ENCODE measurements at regions not wholly inside any gene's neighbourhood (a gene's known extent, or its start where the extent isn't known, plus 50 kb on each side); places are given as distances from the start of the nearest gene placed in this dataset.

DNA sequence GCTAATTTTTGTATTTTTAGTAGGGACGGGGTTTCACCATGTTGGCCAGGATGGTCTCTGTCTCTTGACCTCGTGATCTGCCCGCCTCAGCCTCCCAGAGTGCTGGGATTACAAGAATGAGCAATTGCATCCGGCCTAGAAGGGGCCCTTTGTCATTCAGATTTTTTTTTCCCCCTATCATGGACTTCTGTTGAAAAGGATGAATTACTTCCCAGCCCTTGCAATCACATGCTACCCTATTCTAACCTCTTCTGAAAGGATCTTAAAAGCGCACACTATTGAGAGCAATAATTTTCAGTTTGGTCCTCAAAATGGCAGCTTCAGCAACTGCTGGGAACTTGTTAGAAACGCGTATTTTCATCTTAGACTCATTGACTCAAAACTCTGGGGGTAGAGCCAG lies 575.6 kb upstream of the KIRREL3 start:
- ChIA-PET POLR2A (interaction anchor here (0.7 kb wide), 1 partner anchor 81 kb away, joined by 8 read pairs; no protein-coding TSS in a partner anchor), CTCF (no interaction called here)
- TF ChIP-seq NR1H2 (CRISPR knock-in tag; IDR thresholded peaks at IDR 0.05) (no peak), MXD4 (CRISPR knock-in tag; IDR thresholded peaks at IDR 0.05; ENCODE audit: borderline replicate concordance) (no peak), NFATC4 (CRISPR knock-in tag; IDR thresholded peaks at IDR 0.05) (no peak), E2F5 (CRISPR knock-in tag; IDR thresholded peaks at IDR 0.05) (no peak), TP53 (CRISPR knock-in tag; IDR thresholded peaks at IDR 0.05) (no peak), KAT7 (CRISPR knock-in tag; IDR thresholded peaks at IDR 0.05; ENCODE audit: borderline replicate concordance) (no peak), MAX (CRISPR knock-in tag; IDR thresholded peaks at IDR 0.05) (no peak), CDX4 (CRISPR knock-in tag; IDR thresholded peaks at IDR 0.05; ENCODE audit: borderline replicate concordance) (no peak), SP1 (CRISPR knock-in tag; conservative IDR thresholded peaks at IDR 0.05) (no peak), MYBL2 (CRISPR knock-in tag; IDR thresholded peaks at IDR 0.05) (no peak), E2F1 (CRISPR knock-in tag; IDR thresholded peaks at IDR 0.05) (no peak), NFYB (CRISPR knock-in tag; conservative IDR thresholded peaks at IDR 0.05; ENCODE audit: low read depth) (no peak), GRHL2 (CRISPR knock-in tag; IDR thresholded peaks at IDR 0.05; ENCODE audit: insufficient replicate concordance, severe bottlenecking) (no peak), ZNF671 (CRISPR knock-in tag; IDR thresholded peaks at IDR 0.05) (no peak), FOXK1 (CRISPR knock-in tag; IDR thresholded peaks at IDR 0.05) (no peak)
- TF ChIP-seq, protein P1, sequence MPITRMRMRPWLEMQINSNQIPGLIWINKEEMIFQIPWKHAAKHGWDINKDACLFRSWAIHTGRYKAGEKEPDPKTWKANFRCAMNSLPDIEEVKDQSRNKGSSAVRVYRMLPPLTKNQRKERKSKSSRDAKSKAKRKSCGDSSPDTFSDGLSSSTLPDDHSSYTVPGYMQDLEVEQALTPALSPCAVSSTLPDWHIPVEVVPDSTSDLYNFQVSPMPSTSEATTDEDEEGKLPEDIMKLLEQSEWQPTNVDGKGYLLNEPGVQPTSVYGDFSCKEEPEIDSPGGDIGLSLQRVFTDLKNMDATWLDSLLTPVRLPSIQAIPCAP (CRISPR knock-in tag; IDR thresholded peaks at IDR 0.05): no peak
- TF ChIP-seq, protein P2, sequence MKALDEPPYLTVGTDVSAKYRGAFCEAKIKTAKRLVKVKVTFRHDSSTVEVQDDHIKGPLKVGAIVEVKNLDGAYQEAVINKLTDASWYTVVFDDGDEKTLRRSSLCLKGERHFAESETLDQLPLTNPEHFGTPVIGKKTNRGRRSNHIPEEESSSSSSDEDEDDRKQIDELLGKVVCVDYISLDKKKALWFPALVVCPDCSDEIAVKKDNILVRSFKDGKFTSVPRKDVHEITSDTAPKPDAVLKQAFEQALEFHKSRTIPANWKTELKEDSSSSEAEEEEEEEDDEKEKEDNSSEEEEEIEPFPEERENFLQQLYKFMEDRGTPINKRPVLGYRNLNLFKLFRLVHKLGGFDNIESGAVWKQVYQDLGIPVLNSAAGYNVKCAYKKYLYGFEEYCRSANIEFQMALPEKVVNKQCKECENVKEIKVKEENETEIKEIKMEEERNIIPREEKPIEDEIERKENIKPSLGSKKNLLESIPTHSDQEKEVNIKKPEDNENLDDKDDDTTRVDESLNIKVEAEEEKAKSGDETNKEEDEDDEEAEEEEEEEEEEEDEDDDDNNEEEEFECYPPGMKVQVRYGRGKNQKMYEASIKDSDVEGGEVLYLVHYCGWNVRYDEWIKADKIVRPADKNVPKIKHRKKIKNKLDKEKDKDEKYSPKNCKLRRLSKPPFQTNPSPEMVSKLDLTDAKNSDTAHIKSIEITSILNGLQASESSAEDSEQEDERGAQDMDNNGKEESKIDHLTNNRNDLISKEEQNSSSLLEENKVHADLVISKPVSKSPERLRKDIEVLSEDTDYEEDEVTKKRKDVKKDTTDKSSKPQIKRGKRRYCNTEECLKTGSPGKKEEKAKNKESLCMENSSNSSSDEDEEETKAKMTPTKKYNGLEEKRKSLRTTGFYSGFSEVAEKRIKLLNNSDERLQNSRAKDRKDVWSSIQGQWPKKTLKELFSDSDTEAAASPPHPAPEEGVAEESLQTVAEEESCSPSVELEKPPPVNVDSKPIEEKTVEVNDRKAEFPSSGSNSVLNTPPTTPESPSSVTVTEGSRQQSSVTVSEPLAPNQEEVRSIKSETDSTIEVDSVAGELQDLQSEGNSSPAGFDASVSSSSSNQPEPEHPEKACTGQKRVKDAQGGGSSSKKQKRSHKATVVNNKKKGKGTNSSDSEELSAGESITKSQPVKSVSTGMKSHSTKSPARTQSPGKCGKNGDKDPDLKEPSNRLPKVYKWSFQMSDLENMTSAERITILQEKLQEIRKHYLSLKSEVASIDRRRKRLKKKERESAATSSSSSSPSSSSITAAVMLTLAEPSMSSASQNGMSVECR (CRISPR knock-in tag; IDR thresholded peaks at IDR 0.05; ENCODE audit: borderline replicate concordance): no peak
- TF ChIP-seq, protein P3, sequence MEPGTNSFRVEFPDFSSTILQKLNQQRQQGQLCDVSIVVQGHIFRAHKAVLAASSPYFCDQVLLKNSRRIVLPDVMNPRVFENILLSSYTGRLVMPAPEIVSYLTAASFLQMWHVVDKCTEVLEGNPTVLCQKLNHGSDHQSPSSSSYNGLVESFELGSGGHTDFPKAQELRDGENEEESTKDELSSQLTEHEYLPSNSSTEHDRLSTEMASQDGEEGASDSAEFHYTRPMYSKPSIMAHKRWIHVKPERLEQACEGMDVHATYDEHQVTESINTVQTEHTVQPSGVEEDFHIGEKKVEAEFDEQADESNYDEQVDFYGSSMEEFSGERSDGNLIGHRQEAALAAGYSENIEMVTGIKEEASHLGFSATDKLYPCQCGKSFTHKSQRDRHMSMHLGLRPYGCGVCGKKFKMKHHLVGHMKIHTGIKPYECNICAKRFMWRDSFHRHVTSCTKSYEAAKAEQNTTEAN (CRISPR knock-in tag; IDR thresholded peaks at IDR 0.05): no peak
- TF ChIP-seq, protein P4, sequence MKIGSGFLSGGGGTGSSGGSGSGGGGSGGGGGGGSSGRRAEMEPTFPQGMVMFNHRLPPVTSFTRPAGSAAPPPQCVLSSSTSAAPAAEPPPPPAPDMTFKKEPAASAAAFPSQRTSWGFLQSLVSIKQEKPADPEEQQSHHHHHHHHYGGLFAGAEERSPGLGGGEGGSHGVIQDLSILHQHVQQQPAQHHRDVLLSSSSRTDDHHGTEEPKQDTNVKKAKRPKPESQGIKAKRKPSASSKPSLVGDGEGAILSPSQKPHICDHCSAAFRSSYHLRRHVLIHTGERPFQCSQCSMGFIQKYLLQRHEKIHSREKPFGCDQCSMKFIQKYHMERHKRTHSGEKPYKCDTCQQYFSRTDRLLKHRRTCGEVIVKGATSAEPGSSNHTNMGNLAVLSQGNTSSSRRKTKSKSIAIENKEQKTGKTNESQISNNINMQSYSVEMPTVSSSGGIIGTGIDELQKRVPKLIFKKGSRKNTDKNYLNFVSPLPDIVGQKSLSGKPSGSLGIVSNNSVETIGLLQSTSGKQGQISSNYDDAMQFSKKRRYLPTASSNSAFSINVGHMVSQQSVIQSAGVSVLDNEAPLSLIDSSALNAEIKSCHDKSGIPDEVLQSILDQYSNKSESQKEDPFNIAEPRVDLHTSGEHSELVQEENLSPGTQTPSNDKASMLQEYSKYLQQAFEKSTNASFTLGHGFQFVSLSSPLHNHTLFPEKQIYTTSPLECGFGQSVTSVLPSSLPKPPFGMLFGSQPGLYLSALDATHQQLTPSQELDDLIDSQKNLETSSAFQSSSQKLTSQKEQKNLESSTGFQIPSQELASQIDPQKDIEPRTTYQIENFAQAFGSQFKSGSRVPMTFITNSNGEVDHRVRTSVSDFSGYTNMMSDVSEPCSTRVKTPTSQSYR (CRISPR knock-in tag; IDR thresholded peaks at IDR 0.05): no peak
- TF ChIP-seq, protein P5, sequence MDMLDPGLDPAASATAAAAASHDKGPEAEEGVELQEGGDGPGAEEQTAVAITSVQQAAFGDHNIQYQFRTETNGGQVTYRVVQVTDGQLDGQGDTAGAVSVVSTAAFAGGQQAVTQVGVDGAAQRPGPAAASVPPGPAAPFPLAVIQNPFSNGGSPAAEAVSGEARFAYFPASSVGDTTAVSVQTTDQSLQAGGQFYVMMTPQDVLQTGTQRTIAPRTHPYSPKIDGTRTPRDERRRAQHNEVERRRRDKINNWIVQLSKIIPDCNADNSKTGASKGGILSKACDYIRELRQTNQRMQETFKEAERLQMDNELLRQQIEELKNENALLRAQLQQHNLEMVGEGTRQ (CRISPR knock-in tag; IDR thresholded peaks at IDR 0.05): no peak
- Mint-ChIP-seq H3K4me1 (peaks cover 26% of the 10 kb centered on the region), H3K27ac (no peak overlapping the region), H3K4me3 (no peak overlapping the region), H3K36me3 (no peaks in the 10 kb centered on the region), H3K9me3 (no peaks in the 10 kb centered on the region), H3K27me3 (ENCODE audit: low read depth) (peaks cover 4% of the 10 kb centered on the region; the same call in 1 of the 2 replicates)
- DNase-seq (ENCODE audit: low spot score): no peak
- ATAC-seq: peak; percentile 65

All from WTC11 (cell line).